ENCODE measurements at regions not wholly inside any gene's neighbourhood (a gene's known extent, or its start where the extent isn't known, plus 50 kb on each side); places are given as distances from the start of the nearest gene placed in this dataset.

DNA sequence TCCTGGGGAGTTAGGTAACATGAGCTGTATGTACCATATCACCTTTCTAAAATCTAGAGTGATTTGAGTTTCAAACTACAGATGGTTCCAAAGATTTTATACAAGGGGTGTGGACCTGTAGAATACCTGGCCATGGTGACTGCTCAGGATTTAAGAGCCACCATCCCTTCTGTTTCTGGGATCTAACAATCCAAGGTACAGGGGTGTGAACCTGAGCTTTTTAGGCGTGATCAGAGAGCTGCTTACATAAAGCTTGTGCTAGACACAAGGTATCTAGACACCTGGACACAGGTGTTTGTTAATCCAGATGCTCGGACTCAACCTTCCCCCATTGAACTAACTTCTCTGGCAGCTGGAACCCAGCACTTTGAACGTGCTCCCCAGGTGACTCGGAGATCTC, 516.4 kb downstream of the RPS24 start:
- no peak for DNase-seq

DNA sequence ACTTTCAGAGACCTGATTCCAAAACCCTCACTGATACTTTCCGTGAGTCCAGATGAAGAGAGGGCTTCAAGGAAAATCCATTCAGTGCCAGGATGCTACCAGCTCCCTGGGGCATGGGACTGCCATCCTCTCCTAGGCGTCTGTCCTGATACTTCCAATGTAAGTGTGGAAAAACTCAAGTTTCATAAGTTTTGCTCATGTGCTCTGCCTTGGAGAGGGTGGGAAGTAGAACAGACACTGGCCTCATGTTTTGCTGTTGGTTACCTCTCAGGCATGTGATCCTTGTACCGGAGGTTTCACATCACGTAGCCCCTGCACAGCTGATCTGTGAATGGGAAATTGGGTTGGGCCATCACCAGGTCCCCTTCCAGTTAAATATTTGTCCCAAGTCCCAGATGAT, 517.1 kb downstream of the RPS24 start:
- no peak for DNase-seq

DNA sequence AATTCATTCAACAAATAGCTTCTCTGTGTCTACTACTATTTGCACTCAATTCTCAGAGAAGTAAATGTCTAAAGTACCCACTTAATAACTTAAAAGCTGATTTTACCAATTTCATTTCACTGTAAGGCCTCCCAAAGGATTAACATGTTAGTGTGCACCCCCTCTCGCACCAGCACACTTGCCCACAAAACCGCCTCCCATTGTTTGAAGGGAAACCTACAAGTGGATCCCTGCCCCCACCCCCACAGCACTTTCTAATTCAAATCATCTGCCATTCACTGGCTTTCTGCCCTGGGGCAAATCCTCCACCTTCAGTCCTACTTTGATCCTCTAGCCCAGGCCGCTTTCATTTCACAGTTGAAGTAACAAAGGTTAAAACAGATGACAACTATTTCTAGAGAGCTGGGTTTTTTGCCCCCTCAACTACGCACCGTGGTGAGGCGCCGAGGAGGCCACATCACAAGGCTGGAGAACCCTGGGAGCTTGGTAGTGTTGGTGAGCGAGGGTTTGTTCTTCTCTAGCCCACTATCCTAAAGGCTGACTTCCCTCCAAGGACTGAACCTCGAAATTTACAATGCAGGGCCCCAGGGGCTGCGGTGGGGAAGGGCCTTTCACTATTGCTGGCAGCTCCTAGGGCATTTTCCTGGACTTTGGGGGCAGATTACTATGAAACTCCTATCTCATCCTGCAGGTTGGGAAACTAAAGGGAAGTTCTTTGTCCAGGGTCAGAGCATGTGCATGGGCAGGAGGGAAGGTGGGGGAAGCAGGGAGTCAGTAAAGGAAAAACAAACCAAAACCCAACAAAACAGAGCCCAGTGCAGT, 517.4 kb upstream of the ZMIZ1 start:
- no peak for DNase-seq

DNA sequence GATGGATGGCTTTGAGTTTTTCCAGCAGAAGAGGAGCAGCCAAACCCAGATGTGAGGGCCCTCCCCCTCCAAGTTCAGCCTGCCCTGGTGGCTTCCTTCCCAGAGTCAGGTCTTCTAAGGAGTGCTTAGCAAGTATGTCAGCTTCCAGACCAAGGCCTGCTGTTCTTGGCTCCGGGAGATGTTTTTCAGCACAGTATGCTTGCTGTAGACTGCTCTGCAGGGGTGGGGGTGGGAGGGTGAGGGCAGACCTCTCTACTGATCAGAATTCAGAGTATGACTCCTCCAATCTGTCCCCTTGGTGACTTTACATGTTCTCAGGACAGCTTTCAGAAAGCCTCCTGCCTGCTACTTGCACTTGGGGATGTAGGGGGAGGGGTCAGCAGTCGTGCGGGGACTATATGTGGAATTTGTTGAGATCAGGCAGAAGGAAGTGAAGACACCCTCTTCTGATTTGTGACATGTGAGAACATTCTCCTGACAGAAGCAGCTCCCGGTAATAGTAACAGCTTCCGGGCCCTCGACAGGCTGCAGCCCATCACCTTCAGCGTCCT, 516.4 kb upstream of the ZMIZ1 start:
- no peak for DNase-seq

DNA sequence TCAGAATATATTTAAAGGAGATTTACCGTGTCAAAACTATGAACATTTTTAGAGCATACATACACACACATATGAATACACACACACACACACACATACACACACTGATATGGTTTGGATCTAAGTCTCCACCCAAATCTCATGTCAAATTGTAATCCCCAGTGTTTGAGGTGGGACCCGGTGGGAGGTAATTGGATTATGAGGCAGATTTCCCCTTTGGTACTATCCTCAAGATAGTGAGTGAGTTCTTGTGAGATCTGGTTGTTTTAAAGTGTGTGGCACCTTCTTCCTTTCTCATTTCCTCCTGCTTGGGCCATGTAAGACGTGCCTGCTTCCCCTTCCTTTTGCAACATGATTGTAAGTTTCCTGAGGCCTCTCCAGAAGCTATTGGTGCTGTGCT, 515.0 kb upstream of the ZMIZ1 start:
- DNase-seq, result no peak

DNA sequence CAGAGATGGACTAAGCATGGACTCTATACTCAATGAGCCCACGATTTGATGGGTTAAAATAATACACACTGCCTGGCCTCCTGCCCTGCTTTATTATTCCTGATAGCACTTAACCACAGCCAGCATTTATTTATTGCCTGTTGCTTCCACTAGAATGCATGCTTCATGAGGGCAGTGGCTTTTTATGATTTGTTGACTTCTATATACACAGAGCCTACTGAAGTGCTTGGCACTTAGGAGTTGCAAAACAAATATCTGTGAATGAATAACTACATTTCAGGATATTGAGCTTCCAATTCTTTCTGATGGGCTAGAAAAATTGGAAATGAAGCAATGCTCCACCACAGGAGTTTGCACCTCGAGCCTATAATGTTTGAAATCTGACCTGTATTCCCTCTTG, 513.6 kb upstream of the ZMIZ1 start:
- no peak for DNase-seq

DNA sequence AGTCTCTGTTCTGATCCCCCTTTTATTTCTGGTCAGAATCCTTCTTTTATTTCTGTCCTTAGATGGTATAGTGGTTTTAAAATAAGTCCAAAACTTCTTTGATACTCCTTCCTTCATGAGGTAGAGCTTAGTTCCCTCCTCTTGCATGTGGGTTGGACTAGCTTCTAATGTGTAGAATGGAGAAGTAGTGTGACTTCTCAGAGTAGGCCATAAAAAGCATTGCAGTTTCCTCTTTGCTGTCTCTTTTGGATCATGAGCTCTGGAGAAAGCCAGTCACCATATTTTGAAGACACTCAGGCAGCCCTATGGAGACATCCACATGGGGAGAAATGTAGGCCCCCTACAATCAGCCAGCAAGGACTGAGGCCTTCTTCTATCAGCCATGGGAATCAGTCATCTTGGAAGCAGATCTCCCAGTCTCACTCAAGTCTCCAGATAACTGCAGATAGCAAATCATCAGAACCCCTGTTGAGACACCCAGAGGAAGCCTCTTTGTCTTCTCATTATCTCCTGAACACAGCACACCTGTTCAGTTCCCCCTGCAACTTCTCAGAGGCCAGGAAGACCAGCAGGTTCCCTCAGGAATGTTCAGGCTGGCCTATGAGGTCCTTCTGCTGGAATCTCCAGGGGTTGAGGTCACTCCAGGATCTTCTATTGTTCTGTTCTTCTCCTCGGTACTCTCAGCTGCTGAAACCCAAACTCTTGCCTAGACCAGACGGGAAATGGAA, 511.9 kb upstream of the ZMIZ1 start:
- DNase-seq, result no peak

DNA sequence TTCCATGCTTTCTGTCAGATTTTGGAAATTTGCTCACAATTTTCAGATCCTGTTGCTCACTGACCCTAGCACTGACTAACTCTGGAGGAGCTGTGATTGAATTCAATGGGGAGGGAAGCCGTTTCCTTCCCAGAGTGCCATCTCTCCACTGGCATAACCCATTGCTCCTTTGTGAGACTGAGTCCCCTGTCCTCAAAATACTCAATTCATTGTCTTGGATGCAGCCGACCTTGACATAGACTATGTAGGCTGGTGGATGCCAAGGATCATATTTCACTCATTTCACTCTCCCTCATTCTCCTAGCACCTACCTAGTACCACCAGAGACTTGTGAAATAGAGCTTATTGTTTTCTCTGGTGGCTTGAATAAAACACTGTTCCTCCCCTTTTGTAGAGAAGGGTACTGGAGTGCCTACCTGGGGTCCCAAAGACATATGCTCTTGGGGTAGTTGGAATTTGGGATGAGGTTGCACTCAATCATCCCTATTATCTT, 511.3 kb upstream of the ZMIZ1 start:
- DNase-seq, result no peak

DNA sequence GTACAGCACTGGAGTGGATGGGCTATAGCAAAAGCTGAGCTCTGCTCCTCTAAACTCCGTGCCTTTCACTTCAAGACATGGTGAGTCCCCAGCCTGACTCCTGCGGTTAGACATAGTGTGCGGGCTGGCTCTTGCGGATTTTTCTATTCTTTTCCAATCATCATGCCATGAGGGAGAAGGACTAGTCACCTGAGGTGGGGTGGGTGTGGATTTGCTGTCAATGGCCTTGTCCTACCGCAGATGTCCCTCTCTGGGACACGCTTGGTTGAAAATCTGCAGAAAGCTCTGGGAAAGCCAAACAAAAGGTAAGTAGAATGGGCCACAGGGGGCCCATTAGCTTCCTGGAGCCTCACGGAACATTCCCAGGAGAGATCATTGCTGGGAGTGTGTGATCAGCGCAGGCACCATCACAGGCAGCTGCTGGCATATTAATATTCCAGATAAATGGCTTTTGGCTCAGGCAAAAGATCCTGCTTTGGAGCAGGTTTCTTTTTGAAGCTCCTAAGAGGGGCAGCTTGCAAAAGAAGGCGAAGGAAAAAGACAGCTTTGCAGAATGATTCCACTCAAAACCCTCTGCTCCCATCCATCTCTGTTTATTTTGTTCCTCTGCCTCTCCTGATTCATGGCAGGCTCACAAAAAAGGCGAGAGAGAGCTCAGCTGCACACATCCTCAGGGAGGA, 509.0 kb upstream of the ZMIZ1 start:
- no peak for DNase-seq

DNA sequence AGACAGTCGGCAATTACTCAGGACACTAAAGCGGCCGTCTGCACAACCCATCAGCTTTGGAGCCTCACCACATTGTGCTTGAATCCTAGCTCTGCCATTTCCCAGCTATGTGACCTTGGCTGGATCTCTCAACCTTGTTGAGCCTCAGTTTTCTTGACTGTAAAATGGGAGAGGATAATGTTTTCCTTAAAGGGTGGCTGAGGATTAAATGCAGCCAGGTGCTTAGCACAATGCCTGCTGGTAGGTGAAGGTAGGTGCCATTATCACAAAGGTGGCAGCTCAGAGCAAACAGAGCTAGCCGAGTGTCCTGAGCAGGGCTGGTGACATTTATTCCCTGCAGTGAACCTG, 508.5 kb upstream of the ZMIZ1 start:
- no peak for DNase-seq

DNA sequence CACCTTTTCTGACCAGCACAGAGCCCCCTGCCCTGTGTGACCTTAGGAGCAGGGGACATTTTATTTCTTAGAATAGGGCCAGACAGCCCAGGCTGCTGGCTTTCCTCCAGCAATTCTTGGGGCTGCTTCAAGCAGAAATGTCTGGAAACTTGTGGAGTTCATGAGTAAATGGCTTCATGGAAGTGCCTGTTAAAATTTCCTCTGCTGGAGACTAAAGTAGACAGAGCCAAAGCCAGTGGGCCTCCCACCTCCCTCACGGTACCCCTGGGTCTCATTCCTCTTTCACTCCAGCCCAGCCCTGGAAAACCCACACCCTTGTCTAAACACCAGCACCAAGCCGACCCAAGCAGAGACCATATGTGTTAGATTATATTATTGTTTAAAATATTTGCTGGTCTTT, 505.5 kb upstream of the ZMIZ1 start:
- no peak for DNase-seq

DNA sequence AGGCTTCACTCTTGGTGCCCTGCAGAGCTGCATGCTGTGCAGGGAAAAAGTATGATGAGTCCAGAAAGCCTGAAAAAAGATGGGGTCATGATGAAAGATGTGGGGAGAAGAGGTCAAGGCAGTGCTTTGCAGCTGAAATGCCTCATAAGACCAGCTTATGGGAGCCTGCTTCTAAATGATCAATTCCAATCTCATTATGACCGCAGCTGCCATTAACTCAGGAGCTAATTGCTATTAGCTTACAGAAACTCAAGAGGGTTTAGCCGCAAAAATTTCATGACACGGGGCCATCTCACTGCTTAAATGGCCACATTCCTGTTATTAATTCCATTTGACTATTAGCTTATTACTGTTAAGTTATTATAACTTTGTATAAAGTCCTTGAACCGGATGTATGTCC, 502.9 kb upstream of the ZMIZ1 start:
- no peak for DNase-seq

DNA sequence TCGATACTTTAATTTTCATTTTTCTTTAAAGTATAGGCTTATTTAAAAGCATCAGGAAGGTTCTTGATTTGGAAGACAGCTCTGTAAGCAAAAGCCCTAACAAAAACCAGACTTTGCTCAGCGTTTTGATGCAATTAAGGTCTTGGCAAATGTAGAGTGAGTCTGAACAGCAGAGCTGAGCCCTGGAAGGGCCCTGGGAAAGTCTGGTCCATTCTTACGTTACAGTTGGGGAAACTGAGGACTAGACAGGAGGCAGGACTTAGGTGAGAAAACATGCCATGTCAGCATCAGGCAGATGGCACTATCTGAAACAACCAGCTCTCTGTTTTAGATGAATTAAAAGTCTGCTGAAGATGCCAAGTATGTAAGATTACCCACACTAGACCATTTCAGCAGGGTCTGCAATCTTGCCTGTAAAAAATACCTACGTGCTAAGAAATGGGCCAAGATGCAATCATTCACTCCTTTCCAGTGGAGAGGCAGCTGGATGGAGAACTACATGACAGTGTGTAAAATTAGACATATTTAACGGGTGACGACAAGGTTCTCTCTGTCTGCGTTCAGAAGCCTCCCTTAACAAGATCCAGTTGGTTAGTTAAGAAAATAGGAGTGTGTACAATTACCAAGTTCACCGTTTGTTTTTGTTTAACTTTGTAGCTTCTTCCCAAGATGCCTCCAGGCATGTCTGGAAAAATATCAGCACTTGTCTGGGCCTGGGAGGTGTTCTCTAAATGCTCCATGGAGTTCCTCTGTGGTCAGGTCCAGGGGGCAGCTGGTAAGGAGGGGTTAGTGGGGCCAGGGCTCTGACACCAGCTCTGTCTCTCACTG, 502.3 kb upstream of the ZMIZ1 start:
- DNase-seq, result no peak

DNA sequence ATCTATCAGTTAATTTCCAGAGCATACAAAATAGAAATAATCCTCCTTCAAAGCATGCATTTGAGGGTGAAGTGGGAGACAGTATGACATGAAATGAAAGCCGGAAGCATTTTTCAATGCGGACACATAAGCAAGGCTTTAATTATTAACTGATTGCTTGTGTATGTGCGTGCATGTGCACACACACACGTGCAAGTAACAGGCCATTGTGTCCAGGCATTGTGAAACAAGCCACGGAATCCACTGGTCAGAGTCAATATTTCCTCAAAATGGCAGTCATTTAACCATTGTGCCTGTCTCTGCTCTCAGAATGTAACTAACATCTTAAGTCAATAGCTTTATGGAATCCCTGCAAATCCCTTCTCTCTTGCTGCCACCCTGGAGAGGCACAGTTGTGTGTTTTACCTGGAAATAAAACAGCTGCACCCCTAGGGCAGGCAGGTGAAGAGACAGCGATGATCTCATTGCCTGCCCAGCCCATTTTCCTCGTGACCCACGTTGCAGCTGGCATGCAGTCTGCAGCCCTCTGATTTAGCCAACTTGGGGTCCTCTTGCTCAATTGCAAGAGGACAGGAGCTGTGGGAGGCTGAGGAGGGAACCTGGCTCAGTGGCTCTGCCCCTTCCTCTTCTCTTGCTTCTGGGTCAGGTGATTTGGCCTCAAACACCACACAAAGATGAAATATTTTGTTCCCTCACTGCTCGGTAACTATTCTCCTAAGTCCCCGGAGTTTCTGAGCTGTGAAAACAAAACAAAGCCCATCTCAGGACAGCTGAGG, 500.9 kb upstream of the ZMIZ1 start:
- no peak for DNase-seq

DNA sequence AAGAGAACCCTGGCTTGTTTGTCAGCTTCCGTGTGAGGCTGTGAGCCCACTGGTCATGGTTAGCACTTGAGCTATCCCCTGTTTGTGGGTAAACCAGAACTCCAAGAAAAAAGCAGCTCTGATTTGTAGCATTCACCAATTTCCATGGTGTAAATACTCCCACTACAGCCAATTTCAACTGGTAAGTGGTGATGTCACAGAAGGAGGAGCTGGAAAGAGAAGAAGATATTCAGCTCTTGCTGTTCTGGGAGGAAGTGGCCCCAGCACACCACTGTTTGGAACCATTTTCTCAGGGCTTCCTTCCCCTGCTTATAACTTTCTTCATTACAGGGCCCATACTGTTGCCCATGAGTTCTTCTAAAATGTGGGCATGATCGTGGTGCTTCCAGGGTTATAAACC, 500.1 kb upstream of the ZMIZ1 start:
- no peak for DNase-seq

DNA sequence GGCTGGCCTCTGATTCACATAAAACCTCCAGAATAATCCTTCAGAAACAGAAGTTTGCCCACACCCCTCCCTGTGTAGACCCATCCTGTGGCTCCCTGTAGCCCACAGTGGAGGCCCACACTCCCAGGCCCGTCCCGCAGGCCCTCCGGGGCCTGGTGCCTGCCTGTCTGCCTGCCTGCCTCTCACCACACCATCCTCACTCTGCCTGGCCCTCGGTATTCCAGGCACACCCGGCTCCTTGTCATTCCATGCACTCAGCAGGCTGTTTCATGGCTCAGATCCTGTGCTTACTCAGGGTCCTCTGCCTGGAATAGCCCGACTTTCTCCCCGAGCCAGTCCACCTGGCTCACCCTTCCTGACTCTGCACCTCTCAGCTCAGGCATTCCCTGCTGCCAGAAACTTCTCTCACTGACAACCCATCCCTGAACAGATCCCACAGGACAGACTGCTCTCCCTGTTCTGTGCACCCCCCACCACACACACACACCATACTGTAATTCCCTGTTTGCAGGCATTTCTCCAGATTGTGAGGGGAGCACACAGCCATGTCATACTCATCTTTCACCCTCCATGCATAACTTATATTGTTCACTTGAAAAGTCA, 498.0 kb upstream of the ZMIZ1 start:
- no peak for DNase-seq

DNA sequence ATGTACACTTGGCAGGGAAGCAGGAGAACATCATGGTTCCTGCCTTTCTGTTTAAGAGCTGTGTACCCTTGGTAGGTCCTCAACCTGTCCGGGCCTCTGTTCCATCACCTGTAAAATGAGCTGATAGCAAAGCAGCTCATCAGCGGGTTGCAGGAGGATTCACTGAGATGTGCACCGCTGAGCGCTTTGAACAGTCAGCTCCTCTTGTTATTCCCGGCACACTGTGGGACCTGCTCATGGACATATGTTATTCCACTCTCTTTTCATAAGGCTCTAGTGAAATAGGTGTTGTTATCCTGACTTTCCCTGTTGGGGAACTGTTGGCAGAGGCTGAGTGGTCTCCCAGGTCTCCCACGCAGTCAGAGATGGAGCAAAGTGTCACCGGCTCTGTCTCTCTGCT, 497.5 kb upstream of the ZMIZ1 start:
- DNase-seq, result no peak

DNA sequence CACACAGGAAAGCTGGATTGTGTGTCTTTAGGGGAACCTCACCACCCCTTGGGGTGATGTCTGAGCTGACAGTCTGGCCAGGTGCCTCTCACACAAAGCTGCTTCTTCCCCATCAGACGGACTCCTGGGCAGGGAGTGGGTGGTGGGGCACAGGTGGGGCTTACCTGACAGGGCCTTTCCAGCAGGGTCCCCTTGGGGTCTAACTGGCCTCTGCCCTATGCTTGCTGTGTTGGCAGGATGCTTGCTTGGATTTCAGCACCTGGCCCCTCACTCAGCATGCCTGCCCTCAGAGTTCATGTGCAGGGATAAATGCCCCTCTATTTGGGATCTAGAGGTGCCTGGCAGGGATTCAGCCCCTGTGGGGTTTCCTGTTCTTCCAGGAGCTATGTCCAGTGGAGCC, 496.9 kb upstream of the ZMIZ1 start:
- no peak for DNase-seq

DNA sequence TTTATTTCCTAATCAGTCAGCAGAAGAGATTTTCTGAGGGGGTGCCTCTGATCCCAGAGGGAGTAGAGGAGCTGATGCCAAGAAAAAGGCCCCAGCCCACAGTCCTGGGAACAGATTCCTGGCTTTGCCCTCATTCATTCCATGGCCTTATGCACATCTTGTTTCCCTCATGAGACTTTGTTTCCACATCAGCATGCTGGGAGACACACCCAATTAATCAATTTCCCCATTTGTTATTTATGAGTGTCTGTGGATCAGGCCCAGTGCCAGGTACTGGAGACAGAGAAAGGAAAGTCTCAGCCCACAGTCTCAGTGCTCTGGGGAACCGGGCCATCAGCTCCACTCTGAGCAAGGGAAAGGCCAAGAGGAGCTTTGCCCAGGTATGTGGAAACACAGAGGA, 496.2 kb upstream of the ZMIZ1 start:
- DNase-seq, result no peak

DNA sequence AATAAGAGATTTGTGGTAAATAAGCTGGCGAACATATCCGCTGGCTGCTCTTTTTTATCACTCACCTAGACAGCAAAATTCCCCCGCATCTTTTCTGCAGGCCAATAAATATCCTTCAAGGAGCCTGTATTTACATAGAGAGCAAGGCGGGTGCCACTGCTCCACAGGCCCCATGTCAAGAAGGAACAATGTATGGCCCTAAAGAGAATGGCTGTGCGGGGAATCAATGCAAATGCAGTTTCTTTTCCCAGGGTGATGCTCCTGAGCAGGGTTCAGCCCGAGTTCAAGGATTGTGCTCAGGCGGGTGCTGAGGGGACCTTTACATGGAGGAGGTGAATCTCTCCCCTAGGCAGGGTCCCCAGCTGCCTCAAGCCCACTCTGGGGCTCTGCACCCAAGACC, 494.2 kb upstream of the ZMIZ1 start:
- no peak for DNase-seq

DNA sequence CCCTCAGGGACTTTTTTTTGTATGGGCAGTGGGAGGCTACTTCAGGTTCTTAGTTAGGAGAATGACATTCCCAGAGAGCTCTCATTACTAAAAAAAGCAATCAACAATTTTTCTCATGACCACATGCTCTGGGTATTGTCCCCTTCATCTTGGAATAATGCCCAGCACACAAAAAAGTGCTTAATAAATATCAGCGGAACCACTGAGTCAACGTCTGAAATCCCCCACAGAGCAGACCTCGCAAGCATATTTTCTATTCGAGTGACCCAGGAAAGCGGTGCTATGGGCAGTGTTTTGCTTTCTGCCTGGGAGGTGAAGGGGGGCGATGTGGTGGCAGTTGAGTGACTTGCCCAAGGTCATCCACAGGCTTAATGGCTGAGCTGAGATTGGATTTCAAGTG, 493.4 kb upstream of the ZMIZ1 start:
- DNase-seq, result no peak

DNA sequence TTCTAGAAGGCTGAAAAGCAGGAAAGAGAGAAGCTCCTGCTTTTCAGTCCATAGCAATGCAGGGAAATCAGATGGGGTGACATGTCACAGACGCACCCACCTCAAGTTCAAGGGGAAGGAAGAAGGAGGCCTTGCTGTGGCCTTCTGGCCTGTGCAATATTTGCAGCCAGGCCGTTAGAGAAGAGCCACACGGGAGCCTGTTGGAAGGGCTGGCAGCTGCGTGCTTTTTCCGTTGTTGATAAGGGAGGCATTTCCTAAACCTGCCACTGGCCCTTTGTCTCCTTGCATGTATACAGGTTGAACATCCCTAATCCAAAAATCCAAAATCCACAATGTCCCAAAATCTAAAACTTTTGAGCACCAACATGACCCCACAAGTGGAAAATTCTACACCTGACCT, 492.5 kb upstream of the ZMIZ1 start:
- no peak for DNase-seq

Data from stimulated activated CD4-positive, alpha-beta T cell treated with anti-CD3 and anti-CD28 coated beads, Interleukin-1b, Interleukin-23, amount 100 ng/mL, for 48 hours (primary cell).